Stimulated activated naive CD8-positive, alpha-beta T cell treated with anti-CD3 and anti-CD28 coated beads, Interleukin-15, Interleukin-2, amounts not matched to agents 100 U/mL and 50 U/mL, for 24 hours (primary cell): ENCODE measurements at regions not wholly inside any gene's neighbourhood (a gene's known extent, or its start where the extent isn't known, plus 50 kb on each side); places are given as distances from the start of the nearest gene placed in this dataset.
"Not testable (repeated sequence)": the region's sequence is repeated elsewhere in the genome, so short reads cannot be mapped to it uniquely, and the experiment has no call there.

Source experiments
- ATAC-seq: fragments of 150-1000 bp; cut with Tn5 transposase; one replicate; pipeline ENCODE4 v1.10.0; 2021
- DNase-seq: peaks from one replicate; pipeline ENCODE4 v3.0.0; 2021

DNA sequence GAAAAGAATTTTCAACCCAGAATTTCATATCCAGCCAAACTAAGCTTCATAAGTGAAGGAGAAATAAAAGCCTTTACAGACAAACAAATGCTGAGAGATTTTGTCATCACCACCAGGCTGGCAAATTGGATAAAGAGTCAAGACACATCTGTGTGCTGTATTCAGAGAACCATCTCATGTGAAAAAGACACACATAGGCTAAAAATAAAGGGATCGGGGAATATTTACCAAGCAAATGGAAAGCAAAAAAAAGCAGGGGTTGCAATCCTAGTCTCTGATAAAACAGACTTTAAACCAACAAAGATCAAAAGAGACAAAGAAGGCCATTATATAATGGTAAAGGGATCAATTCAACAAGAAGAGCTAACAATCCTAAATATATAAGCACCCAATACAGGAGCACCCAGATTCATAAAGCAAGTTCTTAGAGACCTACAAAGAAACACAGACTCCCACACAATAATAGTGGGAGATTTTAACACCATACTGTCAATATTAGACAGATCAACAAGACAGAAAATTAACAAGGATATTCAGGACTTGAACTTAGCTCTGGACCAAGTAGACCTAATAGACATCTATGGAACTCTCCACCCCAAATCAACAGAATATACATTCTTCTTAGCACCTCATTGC is 55.9 kb upstream of the ACSM6 start:
- not testable (repeated sequence) for DNase-seq, ATAC-seq

DNA sequence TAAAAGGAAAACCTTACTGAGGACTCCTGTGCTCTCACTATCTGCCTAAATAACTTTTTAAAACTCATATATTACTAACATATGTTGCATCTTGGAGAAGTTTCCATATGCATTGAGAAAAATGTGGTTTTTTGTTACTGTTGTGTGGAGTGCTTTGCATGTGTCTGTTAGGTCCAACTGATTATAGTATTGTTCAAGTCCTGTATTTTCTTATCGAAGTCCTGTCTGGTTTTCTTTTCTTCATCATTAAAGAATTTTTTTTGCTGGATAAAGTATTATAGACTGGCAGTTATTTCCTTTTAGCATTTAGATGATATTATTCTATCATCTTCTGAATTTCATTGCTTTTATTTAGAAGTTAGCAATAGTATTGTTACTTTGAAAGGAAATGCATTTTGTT is 59.5 kb upstream of the ACSM6 start:
- DNase-seq (no peak), ATAC-seq (no peak)

DNA sequence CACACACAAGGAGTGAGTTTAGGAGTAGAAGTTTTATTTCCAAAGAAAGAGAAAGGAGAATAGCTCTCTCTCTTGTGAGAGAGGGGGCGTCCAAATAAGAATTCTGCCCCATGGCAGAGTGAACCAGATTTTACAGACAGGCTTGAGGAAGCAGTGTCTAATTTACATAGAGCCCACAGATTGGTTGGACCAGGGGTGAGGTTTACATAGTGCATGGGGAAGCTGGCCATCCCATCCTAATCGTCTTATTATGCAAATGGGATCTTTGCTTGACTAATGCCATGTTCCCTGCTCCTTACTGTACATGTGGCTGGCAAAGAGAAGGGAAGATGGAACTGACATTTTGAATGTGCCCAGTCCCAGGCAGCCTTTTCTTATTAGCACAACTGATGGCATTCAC is 60.0 kb upstream of the ACSM6 start:
- DNase-seq (no peak), ATAC-seq (no peak)

DNA sequence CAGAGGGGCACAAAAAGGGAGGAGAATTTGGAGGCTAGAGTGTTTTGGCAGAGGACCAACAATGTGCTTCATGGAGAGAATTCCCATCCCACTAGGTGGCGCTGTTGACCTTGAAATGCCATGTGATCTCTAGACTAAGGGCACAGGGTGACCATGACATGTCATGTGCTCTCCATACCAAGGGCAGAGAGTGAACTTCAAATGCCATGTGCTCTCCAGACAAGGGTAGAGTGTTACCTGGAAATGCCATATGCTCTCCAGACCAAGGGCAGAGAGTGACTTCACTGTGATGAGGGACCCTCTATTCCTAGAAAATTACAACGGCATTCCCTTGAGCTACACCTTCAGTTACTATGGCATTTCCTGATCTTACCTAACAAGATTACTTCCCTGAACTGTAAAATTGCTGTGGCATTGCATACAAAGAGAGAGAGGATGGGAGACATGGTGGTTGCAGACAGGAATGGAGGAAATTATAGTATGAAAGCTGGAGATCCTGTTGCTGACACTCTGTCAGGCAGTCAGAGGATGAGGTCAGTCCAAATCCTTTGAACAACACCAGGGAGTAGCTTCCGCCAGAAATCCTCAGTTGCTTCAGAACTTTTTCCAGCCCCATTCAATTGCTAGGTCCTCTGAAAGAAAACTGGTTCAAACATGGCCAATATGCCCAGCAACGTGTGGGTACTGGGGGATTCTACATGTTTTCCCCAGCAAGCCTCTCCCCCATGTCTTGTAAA is 60.9 kb upstream of the ACSM6 start:
- ATAC-seq (peak; percentile 68), DNase-seq (peak; percentile 83)

DNA sequence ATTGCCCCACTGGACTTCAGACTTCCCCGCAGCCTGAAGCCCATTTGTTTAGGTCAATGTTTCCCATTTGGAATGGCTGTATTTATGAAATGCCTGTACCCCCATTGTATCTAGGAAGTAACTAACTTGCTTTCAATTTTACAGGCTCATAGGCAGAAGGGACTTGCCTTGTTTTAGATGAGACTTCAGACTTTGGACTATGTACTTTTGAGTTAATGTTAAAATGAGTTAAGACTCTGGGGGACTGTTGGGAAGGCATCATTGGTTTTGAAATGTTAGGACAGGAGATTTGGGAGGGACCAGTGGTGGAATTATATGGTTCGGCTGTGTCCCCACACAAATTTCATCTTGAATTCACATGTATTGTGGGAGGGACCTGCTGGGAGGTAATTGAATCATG is 61.1 kb upstream of the CYP2C8 start:
- not testable (repeated sequence) for ATAC-seq, DNase-seq

DNA sequence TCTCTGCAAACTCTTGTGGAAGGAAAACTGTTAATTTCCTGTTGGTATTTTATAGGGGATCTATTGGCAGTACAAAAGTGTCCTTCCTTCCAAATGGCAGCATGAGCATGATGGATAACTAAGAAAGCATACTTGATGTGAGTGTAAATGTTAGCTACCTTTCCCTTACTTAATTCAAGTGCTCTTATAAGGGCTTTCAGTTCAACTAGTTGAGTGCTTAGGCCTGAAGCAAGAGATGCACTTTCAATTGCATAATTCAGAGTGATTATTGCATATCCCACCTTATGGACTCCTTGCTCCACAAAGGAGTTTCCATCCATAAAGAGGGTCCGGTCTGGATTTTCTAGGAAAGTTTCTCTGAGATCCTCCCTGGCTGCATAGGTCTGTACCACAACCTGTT is 56.3 kb upstream of the CYP2C8 start:
- DNase-seq: no peak
- ATAC-seq: no peak

DNA sequence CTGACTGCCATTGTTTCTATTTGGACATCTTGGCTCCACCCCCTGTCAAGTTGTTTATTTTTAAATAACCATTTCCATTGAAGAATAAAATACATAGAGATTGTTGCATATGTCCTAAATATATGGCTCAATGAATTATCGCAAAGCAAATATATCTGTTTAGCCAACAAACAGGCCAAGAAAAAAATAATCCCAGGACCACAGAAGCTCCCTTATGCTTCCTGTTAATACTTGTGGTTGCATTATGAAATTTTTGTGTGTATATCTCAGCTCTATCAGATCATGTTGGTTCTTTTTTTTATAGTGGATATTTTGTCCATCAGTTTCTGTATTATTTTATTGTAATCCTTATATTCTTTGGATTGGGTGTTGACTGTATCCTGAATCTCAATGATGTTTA is 53.4 kb upstream of the CYP2C8 start:
- no peak for ATAC-seq
- no peak for DNase-seq

DNA sequence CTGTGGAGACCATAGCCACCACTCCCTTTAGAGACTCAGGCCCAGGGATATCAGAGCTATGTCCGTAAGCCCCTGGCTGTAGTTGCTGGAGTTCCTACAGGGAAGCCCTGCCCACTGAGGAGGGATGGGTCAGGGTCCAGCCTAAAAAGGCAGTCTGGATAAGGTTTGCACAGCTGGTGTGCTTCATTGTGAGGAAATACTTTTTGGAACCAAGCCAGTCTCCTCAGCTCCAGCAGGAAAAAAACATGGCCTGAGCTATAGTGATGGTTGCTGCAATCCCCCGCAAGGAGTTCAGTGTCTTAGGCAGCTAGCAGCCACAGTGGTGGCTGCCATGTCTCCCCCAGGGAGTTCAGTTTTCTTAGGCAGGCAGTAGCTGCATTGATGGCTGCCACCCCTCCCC is 52.6 kb upstream of the CYP2C8 start:
- DNase-seq (no peak), ATAC-seq (no peak)
